ENCODE measurements at regions not wholly inside any gene's neighbourhood (a gene's known extent, or its start where the extent isn't known, plus 50 kb on each side); places are given as distances from the start of the nearest gene placed in this dataset.
"Not testable (repeated sequence)": the region's sequence is repeated elsewhere in the genome, so short reads cannot be mapped to it uniquely, and the experiment has no call there.

DNA sequence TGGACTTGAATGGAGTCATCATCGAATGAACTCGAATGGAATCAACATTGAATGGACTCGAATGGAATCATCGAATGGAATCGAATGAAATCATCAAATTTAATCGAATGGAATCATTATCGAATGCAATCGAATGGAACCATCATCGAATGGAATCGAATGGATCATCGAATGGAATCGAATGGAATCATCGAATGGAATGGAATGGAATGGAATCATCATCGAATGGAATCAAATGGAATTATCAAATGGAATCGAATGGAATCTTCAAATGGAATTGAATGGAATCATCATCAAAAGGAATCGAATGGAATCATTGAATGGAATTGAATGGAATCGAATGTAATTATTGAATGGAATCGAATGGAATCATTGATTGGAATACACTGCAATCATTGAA is 610.3 kb downstream of the TP53TG3F start:
- TF ChIP-seq, protein P1, sequence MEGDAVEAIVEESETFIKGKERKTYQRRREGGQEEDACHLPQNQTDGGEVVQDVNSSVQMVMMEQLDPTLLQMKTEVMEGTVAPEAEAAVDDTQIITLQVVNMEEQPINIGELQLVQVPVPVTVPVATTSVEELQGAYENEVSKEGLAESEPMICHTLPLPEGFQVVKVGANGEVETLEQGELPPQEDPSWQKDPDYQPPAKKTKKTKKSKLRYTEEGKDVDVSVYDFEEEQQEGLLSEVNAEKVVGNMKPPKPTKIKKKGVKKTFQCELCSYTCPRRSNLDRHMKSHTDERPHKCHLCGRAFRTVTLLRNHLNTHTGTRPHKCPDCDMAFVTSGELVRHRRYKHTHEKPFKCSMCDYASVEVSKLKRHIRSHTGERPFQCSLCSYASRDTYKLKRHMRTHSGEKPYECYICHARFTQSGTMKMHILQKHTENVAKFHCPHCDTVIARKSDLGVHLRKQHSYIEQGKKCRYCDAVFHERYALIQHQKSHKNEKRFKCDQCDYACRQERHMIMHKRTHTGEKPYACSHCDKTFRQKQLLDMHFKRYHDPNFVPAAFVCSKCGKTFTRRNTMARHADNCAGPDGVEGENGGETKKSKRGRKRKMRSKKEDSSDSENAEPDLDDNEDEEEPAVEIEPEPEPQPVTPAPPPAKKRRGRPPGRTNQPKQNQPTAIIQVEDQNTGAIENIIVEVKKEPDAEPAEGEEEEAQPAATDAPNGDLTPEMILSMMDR (IDR thresholded peaks at IDR 0.05; ENCODE audit: insufficient read depth, low read length, poor library complexity, severe bottlenecking) = not testable (repeated sequence)
- not testable (repeated sequence) for TF ChIP-seq EZH2phosphoT487 (conservative IDR thresholded peaks at IDR 0.05; ENCODE audit: low read length)
